GM12892 (cell line): ENCODE measurements at regions not wholly inside any gene's neighbourhood (a gene's known extent, or its start where the extent isn't known, plus 50 kb on each side); places are given as distances from the start of the nearest gene placed in this dataset.

ENCODE experiments used
- POLR2A ChIP-seq: IDR thresholded peaks from 2 replicates; pipeline ENCODE4 v1.6.1; 2011; ENCODE audit warnings: low read depth, low read length, control low read depth
- POLR2AphosphoS5 ChIP-seq: IDR thresholded peaks from 2 replicates; pipeline ENCODE4 v1.6.1; 2011; ENCODE audit warnings: low read depth, low read length, control low read depth

DNA sequence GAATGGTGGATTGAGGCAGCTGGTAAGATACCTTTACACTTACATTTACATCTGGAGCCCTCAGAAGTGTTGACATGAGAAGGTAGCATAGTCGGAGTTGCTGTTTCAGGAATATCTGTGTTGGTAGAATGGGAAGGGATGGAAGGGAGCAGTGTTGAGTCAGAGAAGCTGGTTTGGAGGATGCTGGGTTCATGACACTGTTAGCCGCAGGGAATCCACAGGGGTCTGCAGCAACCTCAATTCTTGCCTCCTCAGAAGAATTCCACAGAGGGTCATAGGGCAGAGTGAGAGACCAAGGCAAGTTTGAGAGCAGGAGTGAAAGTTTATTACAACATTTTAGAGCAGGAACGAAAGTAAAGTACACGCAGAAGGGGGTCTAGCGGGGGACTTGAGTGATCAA lies 536.8 kb downstream of the QKI start:
- TF ChIP-seq POLR2AphosphoS5 (no peak), POLR2A (no peak)
